GM19043 (cell line): ENCODE measurements at regions not wholly inside any gene's neighbourhood (a gene's known extent, or its start where the extent isn't known, plus 50 kb on each side); places are given as distances from the start of the nearest gene placed in this dataset.

ENCODE experiments used
- ATAC-seq: cut with Tn5 transposase; IDR thresholded peaks from one replicate; pipeline ENCODE4 v1.9.1; 2021; ENCODE audit warnings: low read depth; ENCODE audit not compliant: unreplicated experiment

DNA sequence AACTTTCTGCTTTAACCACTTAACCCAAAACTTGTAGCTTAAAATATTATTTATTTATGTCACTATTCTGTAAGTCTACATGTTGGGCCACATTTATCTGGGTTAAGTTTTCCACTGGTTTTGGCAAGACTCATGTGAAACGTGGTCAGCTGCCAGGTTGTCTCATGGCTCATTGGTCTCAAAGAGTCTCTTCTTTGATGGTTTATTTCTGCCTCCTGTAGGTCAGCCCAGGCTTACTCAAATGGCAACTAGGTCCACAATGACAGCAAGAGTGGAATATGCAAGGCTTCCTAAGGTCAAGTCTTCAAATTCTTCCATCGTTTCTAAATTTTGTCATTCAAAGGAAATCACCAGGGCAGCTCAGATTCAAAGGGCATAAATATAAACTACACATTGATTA is 828.7 kb downstream of the PCDH7 start:
- ATAC-seq = no peak

DNA sequence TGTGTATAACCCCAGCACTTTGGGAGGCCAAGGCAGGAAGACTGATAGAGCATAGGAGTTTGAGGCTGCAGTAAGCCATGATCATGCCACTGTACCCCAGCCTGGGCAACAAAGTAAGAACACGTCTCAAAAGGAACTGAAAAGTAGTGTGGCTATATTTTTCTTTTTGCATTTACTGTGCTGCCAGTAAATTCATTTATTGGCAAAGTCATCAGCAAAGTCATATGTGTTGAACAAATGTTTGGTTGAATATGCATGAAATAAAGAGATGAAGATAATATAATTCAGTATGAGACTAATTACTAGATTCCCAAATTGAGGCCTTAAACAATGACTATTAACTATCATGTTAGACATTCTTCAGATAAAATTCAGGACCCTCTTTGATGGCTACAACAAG is 829.1 kb downstream of the PCDH7 start:
- no peak for ATAC-seq

- ATAC-seq = no peak
These were observed 837.3 kb downstream of the PCDH7 start for GRCh38 chr4:31557437-31557836.

DNA sequence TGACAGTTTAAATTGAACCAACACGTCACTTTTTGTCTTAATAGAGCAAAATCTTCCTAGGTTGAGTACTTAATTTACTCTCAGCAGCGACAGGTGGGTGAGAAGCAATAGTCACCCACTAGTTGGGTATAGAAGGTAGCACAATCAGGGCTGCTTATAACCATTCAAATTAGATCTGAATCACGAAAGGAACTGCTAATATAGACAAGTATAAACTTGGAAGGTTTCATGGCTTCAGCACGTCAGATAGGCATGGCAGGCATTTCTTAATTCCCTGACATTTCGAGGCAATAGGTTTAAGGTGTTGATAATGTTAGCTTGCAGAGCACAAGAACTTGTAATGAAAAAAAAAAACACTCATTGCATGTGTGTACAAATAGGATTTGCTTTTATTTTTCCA is 853.4 kb downstream of the PCDH7 start:
- ATAC-seq = no peak

- ATAC-seq = no peak
These were observed 855.3 kb downstream of the PCDH7 start for GRCh38 chr4:31575504-31575903.

DNA sequence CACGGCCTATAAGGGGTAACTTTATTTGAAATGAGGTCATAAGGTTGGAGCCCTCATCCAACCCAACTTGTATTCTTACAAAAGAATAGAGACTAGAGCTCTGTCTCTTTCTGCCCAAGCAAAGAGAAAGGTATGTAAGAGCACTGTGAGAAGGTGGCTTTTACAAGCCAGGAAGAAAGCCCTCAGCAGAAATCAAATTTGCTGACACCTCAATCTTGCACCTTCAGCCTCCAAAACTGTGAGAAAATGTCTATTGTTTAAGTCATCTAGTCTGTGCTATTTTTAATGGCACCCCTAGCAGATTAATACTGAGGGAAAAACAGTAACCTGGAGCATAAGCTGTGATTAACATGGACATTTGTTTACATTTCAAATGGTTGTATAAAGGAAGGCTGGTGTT is 860.7 kb downstream of the PCDH7 start:
- no peak for ATAC-seq

DNA sequence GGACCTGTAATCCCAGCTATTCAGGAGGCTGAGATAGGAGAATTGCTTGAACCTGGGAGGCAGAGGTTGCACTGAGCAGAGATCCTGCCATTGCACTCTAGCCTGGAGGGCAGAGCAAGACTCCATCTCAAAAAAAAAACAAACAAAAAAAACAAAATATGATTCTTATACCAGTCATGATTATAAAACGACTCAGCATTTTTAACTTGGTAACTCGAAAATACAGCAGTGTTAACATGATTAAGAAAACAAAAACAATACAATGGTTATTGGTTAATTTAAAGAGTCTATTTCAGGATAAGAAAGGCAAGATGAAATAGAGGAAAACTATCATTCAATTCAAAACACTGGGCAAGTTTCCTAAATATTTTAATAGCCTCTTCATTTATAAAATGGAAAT is 865.3 kb downstream of the PCDH7 start:
- ATAC-seq = no peak

- ATAC-seq = no peak
These were observed 872.1 kb downstream of the PCDH7 start for GRCh38 chr4:31592293-31592692.

- ATAC-seq = no peak
These were observed 875.3 kb downstream of the PCDH7 start for GRCh38 chr4:31595496-31595895.

- ATAC-seq = no peak
These were observed 878.5 kb downstream of the PCDH7 start for GRCh38 chr4:31598639-31599038.

DNA sequence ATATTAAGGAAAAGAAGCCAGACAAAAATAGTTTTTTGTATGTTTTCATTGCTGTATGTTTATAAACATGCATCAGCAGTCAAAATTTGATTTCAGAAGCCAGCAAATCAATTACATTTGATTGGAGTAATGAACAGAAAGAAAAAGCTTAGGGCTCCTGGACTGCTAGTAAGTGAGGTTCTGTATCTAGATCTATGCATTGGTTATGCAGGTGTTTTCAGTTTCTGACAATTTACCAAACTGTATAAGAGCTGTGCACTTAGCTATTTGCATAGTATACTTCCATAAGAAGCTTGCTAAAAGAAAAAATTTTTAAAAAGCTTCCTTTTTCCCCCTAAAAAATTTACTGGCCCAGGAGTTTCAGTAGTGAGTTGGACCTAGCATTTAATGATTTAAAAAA is 881.6 kb downstream of the PCDH7 start:
- ATAC-seq = no peak

- ATAC-seq = no peak
These were observed 893.9 kb downstream of the PCDH7 start for GRCh38 chr4:31613946-31614623.

- no peak for ATAC-seq
These were observed 897.5 kb downstream of the PCDH7 start for GRCh38 chr4:31617667-31618066.

DNA sequence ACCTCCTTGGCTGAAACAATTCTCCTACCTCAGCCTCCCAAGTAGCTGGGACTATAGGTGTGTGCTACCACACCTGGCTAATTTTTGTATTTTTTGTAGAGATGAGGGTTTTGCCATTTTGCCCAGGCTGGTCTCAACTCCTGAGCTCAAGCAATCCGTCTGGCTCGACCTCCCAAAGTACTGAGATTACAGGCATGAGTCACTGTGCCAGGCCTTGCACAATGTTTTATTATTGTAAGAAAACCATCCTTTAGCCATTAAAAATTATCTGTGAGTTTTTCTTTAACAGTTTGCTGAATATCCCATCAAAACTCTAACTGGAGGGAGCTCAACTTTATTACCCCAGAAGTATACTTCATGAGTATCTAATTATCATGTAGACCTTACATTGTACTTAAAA is 900.3 kb downstream of the PCDH7 start:
- ATAC-seq = no peak

DNA sequence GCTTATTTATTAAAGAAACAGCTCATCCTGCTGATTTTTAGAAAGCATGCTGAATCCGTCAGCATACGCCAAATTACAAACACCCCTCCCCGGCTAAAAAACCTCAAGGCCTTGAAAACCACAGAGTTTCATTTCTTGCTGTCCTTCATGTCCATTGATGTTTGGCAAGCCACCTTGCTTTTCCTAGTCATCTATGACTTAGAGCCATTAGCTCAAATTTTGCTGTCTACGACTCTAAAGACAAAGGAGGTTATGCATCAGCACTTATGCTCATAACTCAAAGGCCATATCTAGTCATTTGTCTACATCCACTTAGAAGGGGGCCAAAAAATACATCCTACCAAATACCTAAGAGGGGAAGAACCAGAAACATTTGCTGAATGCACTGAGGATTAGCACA is 925.1 kb downstream of the PCDH7 start:
- no peak for ATAC-seq

GRCh38 chr4:31647786-31648185 is 927.6 kb downstream of the PCDH7 start:
- no peak for ATAC-seq

GRCh38 chr4:31649878-31650277 is 929.7 kb downstream of the PCDH7 start:
- no peak for ATAC-seq

DNA sequence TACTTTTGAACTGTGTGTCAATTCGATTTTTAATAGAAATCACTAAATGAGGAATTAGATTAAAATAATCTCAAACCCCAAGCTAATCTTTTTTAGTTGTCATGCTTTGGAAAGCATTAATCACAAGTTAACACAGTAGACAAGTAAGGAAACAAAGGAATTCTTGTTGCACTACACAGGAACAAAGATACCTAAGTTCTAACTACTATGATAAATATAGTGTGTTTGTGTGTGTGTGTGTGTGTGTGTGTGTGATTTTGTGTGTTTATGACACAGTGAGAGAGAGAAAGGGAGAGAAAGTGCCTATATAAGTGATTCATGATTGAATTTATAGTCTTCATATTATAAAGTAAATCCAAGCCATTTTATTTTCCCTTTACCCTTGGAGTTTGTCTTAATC is 931.4 kb downstream of the PCDH7 start:
- no peak for ATAC-seq

DNA sequence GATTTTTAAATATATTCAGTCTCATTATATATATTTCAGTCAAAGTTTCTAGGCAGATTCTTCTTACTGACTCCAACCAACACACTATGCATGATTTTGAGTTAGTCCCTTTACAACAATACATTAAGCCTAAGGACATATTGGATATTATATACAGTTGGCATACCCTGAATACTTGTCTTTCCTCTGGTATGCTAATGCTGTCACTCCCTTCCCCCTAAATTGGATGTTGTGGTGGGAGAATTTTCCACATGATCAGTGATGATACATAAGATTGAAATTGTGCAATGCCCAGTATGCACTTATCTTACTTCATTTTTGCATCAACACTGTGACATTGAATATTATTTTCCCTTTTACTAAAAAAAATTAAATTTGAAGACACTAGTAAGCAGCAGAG is 935.2 kb downstream of the PCDH7 start:
- no peak for ATAC-seq

GRCh38 chr4:31657859-31658570 is 937.8 kb downstream of the PCDH7 start:
- no peak for ATAC-seq

DNA sequence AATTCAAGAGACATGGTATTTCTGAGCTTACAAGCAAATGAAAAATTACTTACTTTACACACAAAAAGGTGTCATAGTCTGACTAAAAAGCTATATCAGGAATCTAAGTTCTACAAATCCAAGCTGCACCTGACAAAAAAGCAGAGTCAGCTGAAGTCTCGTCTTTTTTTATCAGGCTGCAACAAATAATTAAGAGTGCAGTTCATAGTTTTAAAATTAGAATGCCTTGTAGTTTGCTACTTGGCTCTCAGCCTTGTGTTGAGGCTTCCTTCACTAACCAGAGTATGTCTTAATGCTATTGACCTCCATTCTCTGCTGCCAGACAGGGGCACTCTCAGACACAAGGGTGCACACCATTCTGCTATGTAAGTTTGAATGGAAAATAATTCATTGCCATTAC is 940.7 kb downstream of the PCDH7 start:
- ATAC-seq = no peak

- ATAC-seq = no peak
These were observed 942.8 kb downstream of the PCDH7 start for GRCh38 chr4:31662951-31663350.
